ENCODE measurements at regions not wholly inside any gene's neighbourhood (a gene's known extent, or its start where the extent isn't known, plus 50 kb on each side); places are given as distances from the start of the nearest gene placed in this dataset.
"Not testable (repeated sequence)": the region's sequence is repeated elsewhere in the genome, so short reads cannot be mapped to it uniquely, and the experiment has no call there.

GRCh38 chr22:25281675-25282345 is 62.4 kb downstream of the CRYBB2 start:
- no peaks in the 10 kb centered on the region for H3K36me3 ChIP-seq (ENCODE audit: low read depth)
- ATAC-seq, result no peak
- H3K4me3 ChIP-seq, result no peak overlapping the region
- TF ChIP-seq CTCF (IDR thresholded peaks at IDR 0.05), result no peak
- DNase-seq, result no peak
- no peaks in the 10 kb centered on the region for H3K4me1 ChIP-seq (ENCODE audit: low read depth)
- no peaks in the 10 kb centered on the region for H3K9me3 ChIP-seq
- intact Hi-C loops (cut with DNase I, micrococcal nuclease), result loop anchor here in 1 of 2 donors (10.0 kb wide), 1 partner anchor 303 kb away; no protein-coding TSS in a partner anchor

- Histone ChIP-seq H3K36me3 (ENCODE audit: low read depth) (no peaks in the 10 kb centered on the region), H3K4me1 (ENCODE audit: low read depth) (no peaks in the 10 kb centered on the region), H3K9me3 (no peaks in the 10 kb centered on the region), H3K4me3 (no peak overlapping the region)
- no peak for DNase-seq
- intact Hi-C loops (cut with DNase I, micrococcal nuclease), result loop anchor here in 1 of 2 donors (10.0 kb wide), 1 partner anchor 302 kb away; no protein-coding TSS in a partner anchor
- TF ChIP-seq CTCF (IDR thresholded peaks at IDR 0.05), result no peak
- no peak for ATAC-seq
Measured at GRCh38 chr22:25282346-25282670, 62.9 kb downstream of the CRYBB2 start.

GRCh38 chr22:25282671-25283561 is 63.5 kb downstream of the CRYBB2 start:
- Histone ChIP-seq H3K4me3 (no peak overlapping the region), H3K9me3 (no peaks in the 10 kb centered on the region), H3K36me3 (ENCODE audit: low read depth) (no peaks in the 10 kb centered on the region), H3K4me1 (ENCODE audit: low read depth) (no peaks in the 10 kb centered on the region)
- no peak for TF ChIP-seq CTCF (IDR thresholded peaks at IDR 0.05)
- intact Hi-C loops (cut with DNase I, micrococcal nuclease), result loop anchor here in 1 of 2 donors (10.0 kb wide), 1 partner anchor 302 kb away; no protein-coding TSS in a partner anchor
- ATAC-seq, result no peak
- DNase-seq, result no peak

- H3K4me3 ChIP-seq; DNase-seq; H3K36me3 ChIP-seq (ENCODE audit: low read depth); ATAC-seq; H3K4me1 ChIP-seq (ENCODE audit: low read depth); H3K9me3 ChIP-seq: not testable (repeated sequence)
- intact Hi-C loops (cut with DNase I, micrococcal nuclease), result loop anchor here in 1 of 2 donors (10.0 kb wide), 1 partner anchor 296 kb away; no protein-coding TSS in a partner anchor
Measured at GRCh38 chr22:25288481-25288880, 69.0 kb downstream of the CRYBB2 start.

GRCh38 chr22:25301912-25302311 is 82.5 kb downstream of the CRYBB2 start:
- ATAC-seq; H3K4me3 ChIP-seq; intact Hi-C loops (cut with DNase I, micrococcal nuclease): not testable (repeated sequence)

GRCh38 chr22:25309586-25309985 is 90.1 kb downstream of the CRYBB2 start:
- H3K9me3 ChIP-seq; ATAC-seq; H3K4me3 ChIP-seq; intact Hi-C loops (cut with DNase I, micrococcal nuclease); H3K4me1 ChIP-seq (ENCODE audit: low read depth); DNase-seq; H3K36me3 ChIP-seq (ENCODE audit: low read depth): not testable (repeated sequence)

More at GRCh38 chr22:25301912-25302311, 82.5 kb downstream of the CRYBB2 start:
- H3K36me3 ChIP-seq (ENCODE audit: low read depth); DNase-seq; H3K9me3 ChIP-seq; H3K4me1 ChIP-seq (ENCODE audit: low read depth): not testable (repeated sequence)

- H3K36me3 ChIP-seq (ENCODE audit: low read depth); H3K4me3 ChIP-seq; H3K9me3 ChIP-seq; ATAC-seq; DNase-seq; intact Hi-C loops (cut with DNase I, micrococcal nuclease); H3K4me1 ChIP-seq (ENCODE audit: low read depth): not testable (repeated sequence)
Measured at GRCh38 chr22:25311924-25312323, 92.5 kb downstream of the CRYBB2 start.

Measured in mucosa of descending colon (tissue), 3 donors.